Breast epithelium (tissue), 3 donors: ENCODE measurements at regions not wholly inside any gene's neighbourhood (a gene's known extent, or its start where the extent isn't known, plus 50 kb on each side); places are given as distances from the start of the nearest gene placed in this dataset.

Experiments used
- POLR2A ChIP-seq: fragments of 450-650 bp; IDR thresholded peaks from one replicate; pipeline ENCODE4 v1.6.1; 2016; ENCODE audit warnings: antibody characterized with exemption, mild to moderate bottlenecking, moderate library complexity
- POLR2AphosphoS5 ChIP-seq, 3 donors: sonication (generic); formaldehyde crosslinking; IDR thresholded peaks; one replicate each; pipeline ENCODE4 v1.6.1; 2017; ENCODE audit warnings: antibody characterized with exemption in 3 of 3
- TF ChIP-seq, protein P1 (sequence below), 3 donors: fragments of 450-650 bp; IDR thresholded peaks; one replicate each; pipeline ENCODE4 v1.5.1; 2016 to 2017; ENCODE audit warnings: antibody characterized with exemption in 3 of 3, mild to moderate bottlenecking in 3 of 3, moderate library complexity in 3 of 3

DNA sequence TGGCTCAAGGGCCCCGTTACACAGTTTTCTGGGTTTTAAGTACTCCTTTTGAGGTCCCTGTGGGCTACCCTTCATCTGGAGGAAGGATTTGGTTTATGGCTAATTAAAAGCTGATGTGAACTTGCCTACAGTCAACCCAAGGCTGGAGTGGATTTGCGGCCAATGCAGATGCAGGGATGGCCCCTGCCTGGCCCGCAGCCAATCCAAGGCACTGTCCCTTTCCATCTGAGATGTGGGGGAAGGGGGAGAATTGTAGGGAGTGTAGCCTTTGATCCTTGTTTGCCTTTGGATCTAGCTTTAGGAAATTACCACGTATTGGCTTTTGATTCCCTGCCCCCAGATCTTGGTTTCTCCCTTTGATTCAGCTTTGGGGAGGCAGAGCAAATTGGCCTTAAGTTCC, 128.0 kb upstream of the GGTLC1 start:
- TF ChIP-seq, protein P1, sequence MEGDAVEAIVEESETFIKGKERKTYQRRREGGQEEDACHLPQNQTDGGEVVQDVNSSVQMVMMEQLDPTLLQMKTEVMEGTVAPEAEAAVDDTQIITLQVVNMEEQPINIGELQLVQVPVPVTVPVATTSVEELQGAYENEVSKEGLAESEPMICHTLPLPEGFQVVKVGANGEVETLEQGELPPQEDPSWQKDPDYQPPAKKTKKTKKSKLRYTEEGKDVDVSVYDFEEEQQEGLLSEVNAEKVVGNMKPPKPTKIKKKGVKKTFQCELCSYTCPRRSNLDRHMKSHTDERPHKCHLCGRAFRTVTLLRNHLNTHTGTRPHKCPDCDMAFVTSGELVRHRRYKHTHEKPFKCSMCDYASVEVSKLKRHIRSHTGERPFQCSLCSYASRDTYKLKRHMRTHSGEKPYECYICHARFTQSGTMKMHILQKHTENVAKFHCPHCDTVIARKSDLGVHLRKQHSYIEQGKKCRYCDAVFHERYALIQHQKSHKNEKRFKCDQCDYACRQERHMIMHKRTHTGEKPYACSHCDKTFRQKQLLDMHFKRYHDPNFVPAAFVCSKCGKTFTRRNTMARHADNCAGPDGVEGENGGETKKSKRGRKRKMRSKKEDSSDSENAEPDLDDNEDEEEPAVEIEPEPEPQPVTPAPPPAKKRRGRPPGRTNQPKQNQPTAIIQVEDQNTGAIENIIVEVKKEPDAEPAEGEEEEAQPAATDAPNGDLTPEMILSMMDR (IDR thresholded peaks at IDR 0.05), result no peak
- TF ChIP-seq POLR2AphosphoS5 (IDR thresholded peaks at IDR 0.05), result no peak
- TF ChIP-seq POLR2A, result no peak
